IMR-90 (cell line): ENCODE measurements at regions not wholly inside any gene's neighbourhood (a gene's known extent, or its start where the extent isn't known, plus 50 kb on each side); places are given as distances from the start of the nearest gene placed in this dataset.

Source experiments
- BHLHE40 ChIP-seq: fragments of 150-350 bp; IDR thresholded peaks from 2 replicates; pipeline ENCODE4 v1.6.1; 2016; ENCODE audit warnings: mild to moderate bottlenecking, low read depth, low read length
- CEBPB ChIP-seq: IDR thresholded peaks from 2 replicates; pipeline ENCODE4 v1.6.1; 2012; ENCODE audit warnings: low read depth, low read length, improper control_type of control experiment
- CHD1 ChIP-seq: IDR thresholded peaks from 2 replicates; pipeline ENCODE4 v1.6.1; 2012; ENCODE audit warnings: low read depth, low read length, improper control_type of control experiment
- FOS ChIP-seq: fragments of 150-350 bp; IDR thresholded peaks from 2 replicates; pipeline ENCODE4 v1.6.1; 2016; ENCODE audit warnings: low read depth, low read length
- MAZ ChIP-seq: IDR thresholded peaks from 2 replicates; pipeline ENCODE4 v1.6.1; 2012; ENCODE audit warnings: low read depth, mild to moderate bottlenecking, low read length, improper control_type of control experiment, moderate library complexity, borderline replicate concordance
- NFE2L2 ChIP-seq: fragments of 150-350 bp; IDR thresholded peaks from 2 replicates; pipeline ENCODE4 v1.6.1; 2016; ENCODE audit warnings: low read depth, mild to moderate bottlenecking, low read length
- POLR2A ChIP-seq: IDR thresholded peaks from 2 replicates; pipeline ENCODE4 v1.6.1; 2012; ENCODE audit warnings: mild to moderate bottlenecking, low read depth, low read length
- RAD21 ChIP-seq: IDR thresholded peaks from 2 replicates; pipeline ENCODE4 v1.6.1; 2012; ENCODE audit warnings: low read length, improper control_type of control experiment
- RFX5 ChIP-seq: IDR thresholded peaks from 2 replicates; pipeline ENCODE4 v1.8.0; 2012; ENCODE audit warnings: low read depth, mild to moderate bottlenecking, low read length, moderate library complexity
- SMC3 ChIP-seq: fragments of 150-350 bp; IDR thresholded peaks from 2 replicates; pipeline ENCODE4 v1.6.1; 2016; ENCODE audit warnings: low read depth, mild to moderate bottlenecking, antibody characterized with exemption, low read length, moderate library complexity
- TF ChIP-seq, protein P1 (sequence below): conservative IDR thresholded peaks from 2 replicates; pipeline ENCODE4 v1.5.1; 2012; ENCODE audit warnings: mild to moderate bottlenecking, low read depth, low read length, improper control_type of control experiment
- TF ChIP-seq, protein P2 (sequence below): fragments of 150-350 bp; IDR thresholded peaks from 2 replicates; pipeline ENCODE4 v1.6.1; 2016; ENCODE audit warnings: low read depth, mild to moderate bottlenecking, low read length, moderate library complexity, borderline replicate concordance

DNA sequence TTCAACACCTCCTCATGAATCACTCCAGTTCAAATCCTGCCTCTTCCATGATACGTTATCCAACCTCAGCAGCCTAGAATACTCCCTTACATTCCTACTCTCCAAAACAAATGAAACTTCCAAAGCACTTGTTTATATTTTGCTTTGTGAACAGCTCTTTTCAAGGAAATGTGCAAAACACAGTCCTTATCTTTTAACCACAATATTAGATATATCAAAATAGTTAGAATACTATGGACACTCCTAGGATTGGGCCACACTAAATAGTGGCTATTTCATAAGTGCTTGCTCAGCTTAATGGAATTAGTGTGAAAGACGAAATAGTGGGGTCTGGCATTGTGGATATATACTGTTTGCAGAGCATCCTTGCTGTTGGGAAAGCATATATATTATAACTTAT, 173.5 kb downstream of the ZC3H11B start:
- TF ChIP-seq POLR2A, result no peak
- TF ChIP-seq MAZ, result no peak
- TF ChIP-seq, protein P1, sequence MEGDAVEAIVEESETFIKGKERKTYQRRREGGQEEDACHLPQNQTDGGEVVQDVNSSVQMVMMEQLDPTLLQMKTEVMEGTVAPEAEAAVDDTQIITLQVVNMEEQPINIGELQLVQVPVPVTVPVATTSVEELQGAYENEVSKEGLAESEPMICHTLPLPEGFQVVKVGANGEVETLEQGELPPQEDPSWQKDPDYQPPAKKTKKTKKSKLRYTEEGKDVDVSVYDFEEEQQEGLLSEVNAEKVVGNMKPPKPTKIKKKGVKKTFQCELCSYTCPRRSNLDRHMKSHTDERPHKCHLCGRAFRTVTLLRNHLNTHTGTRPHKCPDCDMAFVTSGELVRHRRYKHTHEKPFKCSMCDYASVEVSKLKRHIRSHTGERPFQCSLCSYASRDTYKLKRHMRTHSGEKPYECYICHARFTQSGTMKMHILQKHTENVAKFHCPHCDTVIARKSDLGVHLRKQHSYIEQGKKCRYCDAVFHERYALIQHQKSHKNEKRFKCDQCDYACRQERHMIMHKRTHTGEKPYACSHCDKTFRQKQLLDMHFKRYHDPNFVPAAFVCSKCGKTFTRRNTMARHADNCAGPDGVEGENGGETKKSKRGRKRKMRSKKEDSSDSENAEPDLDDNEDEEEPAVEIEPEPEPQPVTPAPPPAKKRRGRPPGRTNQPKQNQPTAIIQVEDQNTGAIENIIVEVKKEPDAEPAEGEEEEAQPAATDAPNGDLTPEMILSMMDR, result no peak
- no peak for TF ChIP-seq SMC3
- TF ChIP-seq RFX5, result no peak
- no peak for TF ChIP-seq BHLHE40
- TF ChIP-seq RAD21, result no peak
- no peak for TF ChIP-seq CEBPB
- TF ChIP-seq, protein P2, sequence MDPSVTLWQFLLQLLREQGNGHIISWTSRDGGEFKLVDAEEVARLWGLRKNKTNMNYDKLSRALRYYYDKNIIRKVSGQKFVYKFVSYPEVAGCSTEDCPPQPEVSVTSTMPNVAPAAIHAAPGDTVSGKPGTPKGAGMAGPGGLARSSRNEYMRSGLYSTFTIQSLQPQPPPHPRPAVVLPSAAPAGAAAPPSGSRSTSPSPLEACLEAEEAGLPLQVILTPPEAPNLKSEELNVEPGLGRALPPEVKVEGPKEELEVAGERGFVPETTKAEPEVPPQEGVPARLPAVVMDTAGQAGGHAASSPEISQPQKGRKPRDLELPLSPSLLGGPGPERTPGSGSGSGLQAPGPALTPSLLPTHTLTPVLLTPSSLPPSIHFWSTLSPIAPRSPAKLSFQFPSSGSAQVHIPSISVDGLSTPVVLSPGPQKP, result no peak
- no peak for TF ChIP-seq FOS
- no peak for TF ChIP-seq CHD1
- TF ChIP-seq NFE2L2, result no peak
